IPS-18c (cell line): ENCODE measurements at regions not wholly inside any gene's neighbourhood (a gene's known extent, or its start where the extent isn't known, plus 50 kb on each side); places are given as distances from the start of the nearest gene placed in this dataset.

Source experiments
- H3K4me3 ChIP-seq: 2 replicates; pipeline ENCODE4 v1.7.0; 2013; ENCODE audit warnings: low read depth, mild to moderate bottlenecking, low read length, moderate library complexity; ENCODE audit not compliant: insufficient read depth
- H3K9me3 ChIP-seq: one replicate; pipeline ENCODE4 v1.6.1; 2013; ENCODE audit warnings: mild to moderate bottlenecking, low read length, moderate library complexity; ENCODE audit not compliant: control insufficient read depth, insufficient read depth

- no peak overlapping the region for H3K4me3 ChIP-seq
- H3K9me3 ChIP-seq, result peaks cover 2% of the 10 kb centered on the region
These were observed 115.3 kb downstream of the MACIR start for GRCh38 chr5:103373597-103374472.

- Histone ChIP-seq H3K4me3 (no peak overlapping the region), H3K9me3 (peaks cover 2% of the 10 kb centered on the region)
These were observed 112.6 kb downstream of the MACIR start for GRCh38 chr5:103371046-103371607.

DNA sequence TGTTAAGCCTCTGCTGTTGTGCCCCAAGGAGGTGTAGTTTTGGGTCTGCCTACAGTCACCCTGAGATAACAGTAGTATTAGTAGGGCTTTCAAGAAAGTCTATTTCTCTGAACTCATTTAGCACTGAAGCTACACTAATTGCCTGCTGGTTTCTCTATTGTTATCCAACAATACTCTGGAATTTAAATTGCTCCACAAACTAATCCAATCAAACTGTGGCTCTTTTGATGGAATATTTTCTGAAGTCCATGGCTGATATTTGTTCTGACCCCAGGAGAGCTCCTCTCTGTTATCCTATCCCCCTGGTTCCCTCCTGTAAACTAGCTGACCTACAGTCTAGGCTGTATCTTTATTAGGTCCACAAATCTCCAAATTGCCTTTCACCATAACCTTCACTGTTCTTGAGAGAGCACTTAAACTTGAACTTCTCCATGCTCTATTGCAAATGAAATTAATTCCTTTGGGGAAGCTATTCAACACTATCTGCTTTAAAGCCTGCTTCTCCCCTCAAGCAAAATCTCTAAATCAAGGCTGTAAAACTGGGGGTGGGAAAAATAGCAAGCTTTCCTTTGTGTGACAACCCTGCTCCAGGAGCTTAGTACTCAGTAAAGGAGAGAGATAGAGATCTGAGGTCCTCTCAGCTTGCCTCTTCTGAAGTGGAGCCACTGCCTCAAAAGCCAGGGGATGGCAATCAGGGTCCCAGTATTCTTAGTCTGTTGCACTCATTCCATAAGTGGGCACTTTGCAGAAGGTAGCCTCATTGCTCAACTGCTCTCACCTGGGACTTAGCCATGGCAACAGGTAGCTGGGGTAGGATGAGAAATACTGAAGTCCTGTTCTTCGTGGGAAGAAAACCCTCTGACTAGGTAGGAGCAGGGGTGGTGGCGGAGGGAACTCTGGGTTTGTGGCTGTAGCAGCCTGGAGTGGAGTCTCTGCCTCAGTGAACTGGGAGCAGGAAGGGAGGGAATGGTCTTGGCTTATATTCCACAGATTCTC, 110.9 kb downstream of the MACIR start:
- Histone ChIP-seq H3K9me3 (peaks cover 2% of the 10 kb centered on the region), H3K4me3 (no peak overlapping the region)

DNA sequence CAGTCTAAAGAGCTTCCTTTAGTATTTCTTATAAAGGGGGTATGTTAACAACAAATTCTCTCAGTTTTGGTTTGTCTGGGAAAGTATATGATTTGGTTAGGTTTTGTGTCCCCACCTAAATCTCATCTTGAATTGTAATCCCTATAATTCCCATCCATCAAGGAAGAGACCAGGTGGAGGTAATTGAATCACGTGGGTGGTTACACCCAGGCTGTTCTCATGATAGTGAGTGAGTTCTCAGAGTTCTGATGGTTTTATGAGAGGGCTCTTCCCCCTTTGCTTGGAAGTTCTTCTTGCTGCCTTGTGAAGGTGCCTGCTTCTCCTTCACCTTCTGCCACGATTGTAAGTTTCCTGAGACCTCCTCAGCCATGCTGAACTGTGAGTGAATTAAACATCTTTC, 109.1 kb downstream of the MACIR start:
- no peak overlapping the region for H3K4me3 ChIP-seq
- peaks cover 2% of the 10 kb centered on the region for H3K9me3 ChIP-seq

DNA sequence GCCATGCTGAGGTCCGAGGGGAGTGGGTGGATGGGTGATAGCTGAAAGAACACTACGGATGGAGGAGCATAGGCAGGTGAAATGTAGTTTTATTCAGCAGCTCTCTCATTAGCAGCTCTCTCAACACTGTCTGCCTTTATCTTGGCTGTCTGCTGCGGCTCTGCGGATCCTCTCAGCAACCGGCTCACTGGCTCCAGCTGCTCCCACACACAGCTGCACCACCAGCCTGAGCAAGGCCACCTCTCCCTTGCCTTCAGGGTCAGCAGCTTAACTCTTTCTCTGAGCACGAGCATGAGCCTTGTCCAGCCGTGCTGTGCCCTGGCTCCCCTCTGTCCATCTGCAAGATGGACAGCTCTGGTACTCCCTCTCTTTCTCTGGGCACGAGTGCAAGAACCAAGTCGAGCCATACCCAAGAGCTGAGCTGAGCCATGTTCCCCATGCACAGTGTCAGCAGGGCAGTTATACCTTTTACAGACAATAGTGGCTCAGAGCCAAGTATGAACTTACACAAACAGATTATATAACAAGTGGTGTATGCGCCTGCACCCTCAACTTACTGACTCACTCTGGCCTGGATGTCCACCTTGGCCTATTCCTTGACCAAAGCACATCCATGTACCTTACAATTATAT, 108.5 kb downstream of the MACIR start:
- H3K9me3 ChIP-seq, result peaks cover 2% of the 10 kb centered on the region

GRCh38 chr5:103364074-103364473, 105.5 kb downstream of the MACIR start:
- Histone ChIP-seq H3K9me3 (no peaks in the 10 kb centered on the region), H3K4me3 (no peak overlapping the region)

More for the DNA sequence above, 108.5 kb downstream of the MACIR start:
- no peak overlapping the region for H3K4me3 ChIP-seq

DNA sequence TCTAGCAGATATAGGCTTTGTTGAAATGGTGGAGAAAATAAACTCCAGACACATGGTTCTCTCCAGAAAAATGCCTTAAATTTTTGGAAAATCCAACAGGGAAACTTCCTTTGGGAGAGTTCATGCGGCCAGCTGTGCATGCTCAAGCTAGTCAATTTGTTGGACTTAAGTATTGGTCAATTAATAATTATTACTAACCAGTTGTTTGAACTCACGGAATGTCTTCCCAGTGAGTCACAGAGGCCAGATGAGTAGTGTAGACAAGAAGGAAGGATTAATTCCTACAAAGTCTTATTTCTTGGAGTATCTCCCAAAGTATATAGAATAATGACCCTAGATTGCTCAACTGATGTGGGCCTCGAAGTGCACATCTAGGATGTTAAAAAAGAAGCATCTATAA, 103.6 kb downstream of the MACIR start:
- Histone ChIP-seq H3K4me3 (no peak overlapping the region), H3K9me3 (no peaks in the 10 kb centered on the region)

- Histone ChIP-seq H3K4me3 (no peak overlapping the region), H3K9me3 (no peaks in the 10 kb centered on the region)
These were observed 101.9 kb downstream of the MACIR start for GRCh38 chr5:103360475-103360874.

GRCh38 chr5:103358305-103358995, 99.9 kb downstream of the MACIR start:
- Histone ChIP-seq H3K4me3 (no peak overlapping the region), H3K9me3 (no peaks in the 10 kb centered on the region)

- Histone ChIP-seq H3K4me3 (no peak overlapping the region), H3K9me3 (no peaks in the 10 kb centered on the region)
These were observed 99.1 kb downstream of the MACIR start for GRCh38 chr5:103357636-103358035.

DNA sequence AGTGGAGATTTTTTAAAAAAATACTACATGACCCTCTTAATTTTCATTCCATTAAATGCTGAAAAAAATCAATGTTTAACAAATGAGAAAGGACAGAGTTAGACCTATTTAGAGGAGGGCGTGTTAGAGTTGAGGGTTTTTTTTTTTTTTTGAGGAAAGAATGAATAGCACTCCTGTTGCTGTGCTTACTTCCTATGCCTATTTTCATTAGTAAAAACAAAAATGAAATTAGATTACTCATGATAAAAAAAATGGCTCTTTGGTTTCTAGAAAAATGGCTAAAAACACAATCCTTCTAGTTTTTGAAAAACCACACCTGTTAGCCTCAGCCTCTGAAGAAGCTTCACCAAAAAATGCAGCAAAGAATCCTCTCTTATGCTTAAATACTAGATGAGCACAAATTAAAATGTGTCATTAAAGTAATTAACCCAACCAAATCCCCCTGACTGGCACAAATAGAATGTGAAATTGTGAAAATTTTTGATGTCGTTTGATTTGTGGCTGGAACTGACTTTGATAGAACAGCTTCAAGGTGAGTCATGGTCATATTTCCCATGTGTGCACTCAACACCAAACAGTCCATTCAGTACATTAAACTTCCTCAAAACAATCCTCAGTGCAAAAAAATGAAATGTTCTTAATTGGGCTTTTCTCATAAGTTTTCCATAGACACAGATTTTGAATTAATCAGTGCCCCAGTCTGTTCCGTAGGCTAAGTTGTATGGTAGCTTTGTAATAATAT, 98.0 kb downstream of the MACIR start:
- no peaks in the 10 kb centered on the region for H3K9me3 ChIP-seq
- H3K4me3 ChIP-seq, result no peak overlapping the region

DNA sequence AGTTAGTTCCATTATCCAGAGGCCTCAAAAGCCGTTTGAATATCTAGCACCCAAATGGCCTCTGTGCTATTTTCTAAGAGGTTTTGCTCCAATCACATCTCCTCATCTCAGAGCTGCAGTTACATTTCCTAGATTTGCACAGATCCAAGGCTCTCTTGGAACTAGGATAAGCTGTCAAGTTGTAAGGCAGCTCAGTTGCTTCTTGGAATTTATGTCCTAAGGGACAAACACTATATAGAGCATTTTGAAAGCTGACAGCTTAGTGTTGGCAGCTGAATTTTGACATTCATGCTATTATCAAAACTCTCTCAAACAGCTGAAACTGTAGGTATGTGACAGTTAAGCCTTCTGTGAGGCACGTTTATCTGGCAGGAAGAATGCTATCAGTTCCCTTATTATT, 97.0 kb downstream of the MACIR start:
- H3K9me3 ChIP-seq, result no peaks in the 10 kb centered on the region
- no peak overlapping the region for H3K4me3 ChIP-seq

- Histone ChIP-seq H3K4me3 (no peak overlapping the region), H3K9me3 (no peaks in the 10 kb centered on the region)
These were observed 95.9 kb downstream of the MACIR start for GRCh38 chr5:103354446-103354845.

DNA sequence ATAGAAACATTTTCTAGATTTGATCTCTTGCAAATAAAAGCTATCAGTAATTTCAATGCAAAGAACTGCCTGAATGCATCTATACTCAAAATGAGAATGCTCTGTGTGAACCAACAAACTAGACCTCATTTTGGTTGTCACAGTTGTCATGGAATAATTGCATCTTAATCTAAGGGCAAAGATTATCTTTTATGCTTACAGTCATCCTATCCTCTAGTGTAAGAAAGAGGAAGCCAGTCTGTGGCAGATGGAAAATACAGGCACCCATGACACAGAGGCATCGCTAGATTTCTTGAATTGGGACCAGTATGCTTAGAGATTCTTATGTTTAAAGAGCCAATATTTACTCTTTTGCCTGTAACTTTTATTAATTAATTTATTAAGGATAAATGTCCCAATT, 95.0 kb downstream of the MACIR start:
- H3K9me3 ChIP-seq, result no peaks in the 10 kb centered on the region
- no peak overlapping the region for H3K4me3 ChIP-seq

DNA sequence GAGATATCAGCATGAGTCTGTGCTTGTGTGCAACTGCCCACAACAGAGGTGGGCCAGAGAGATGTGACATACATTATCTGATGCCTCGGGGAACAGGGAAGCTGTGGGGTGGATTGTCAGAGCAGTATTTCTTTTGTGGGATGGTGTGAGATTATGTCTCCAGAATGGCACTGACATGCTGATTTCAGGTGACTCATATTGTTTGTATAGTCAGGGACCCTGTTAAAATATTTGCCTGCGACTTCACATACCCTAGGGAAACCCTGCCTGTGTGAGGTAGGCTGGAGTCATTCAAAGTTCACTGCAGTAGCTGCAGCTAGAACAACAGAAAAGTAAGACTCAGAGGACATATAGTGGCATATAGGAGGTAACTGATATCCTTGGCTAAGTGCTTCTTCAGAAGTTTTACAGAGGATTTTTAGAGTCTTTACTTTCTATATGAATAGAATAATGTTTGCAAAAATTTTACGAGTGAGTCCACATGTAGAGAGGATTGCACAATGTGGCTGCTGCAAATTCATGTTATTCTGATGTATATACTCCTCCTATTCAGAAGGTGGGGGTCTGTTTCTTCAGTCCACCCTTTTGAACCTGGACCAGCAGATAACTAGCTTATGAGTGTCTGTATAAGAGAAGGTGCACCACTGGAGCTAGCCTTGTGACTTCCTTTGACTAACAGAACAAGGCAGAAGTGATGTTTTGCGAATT, 89.3 kb downstream of the MACIR start:
- H3K9me3 ChIP-seq, result no peaks in the 10 kb centered on the region
- no peak overlapping the region for H3K4me3 ChIP-seq
